DOHH2 (cell line): ENCODE measurements at regions not wholly inside any gene's neighbourhood (a gene's known extent, or its start where the extent isn't known, plus 50 kb on each side); places are given as distances from the start of the nearest gene placed in this dataset.

ENCODE experiments used
- H3F3A ChIP-seq: fragments of 200-600 bp; sonication (generic), shearing (Covaris generic); 2 replicates; pipeline ENCODE4 v1.6.0; 2016; ENCODE audit warnings: antibody characterized with exemption, mild to moderate bottlenecking; ENCODE audit not compliant: control insufficient read depth, insufficient read depth
- H3K27ac ChIP-seq: fragments of 200-600 bp; sonication (generic); 2 replicates; pipeline ENCODE4 v1.5.1; 2014; ENCODE audit warnings: low read depth, mild to moderate bottlenecking, low read length, moderate library complexity
- H3K27me3 ChIP-seq: fragments of 200-600 bp; sonication (generic); 2 replicates; pipeline ENCODE4 v1.6.1; 2014; ENCODE audit warnings: mild to moderate bottlenecking, low read length, mixed read lengths; ENCODE audit not compliant: control insufficient read depth
- H3K36me3 ChIP-seq: fragments of 200-600 bp; sonication (generic); 2 replicates; pipeline ENCODE4 v1.6.1; 2014; ENCODE audit warnings: mild to moderate bottlenecking, low read length, moderate library complexity, mixed read lengths; ENCODE audit not compliant: control insufficient read depth
- H3K4me1 ChIP-seq: fragments of 200-600 bp; sonication (generic); 2 replicates; pipeline ENCODE4 v1.6.1; 2014; ENCODE audit warnings: mild to moderate bottlenecking, low read length, mixed read lengths; ENCODE audit not compliant: control insufficient read depth
- H3K4me2 ChIP-seq: fragments of 200-600 bp; sonication (generic); 2 replicates; pipeline ENCODE4 v1.6.0; 2014; ENCODE audit warnings: mild to moderate bottlenecking, low read length, moderate library complexity
- H3K4me3 ChIP-seq: fragments of 200-600 bp; sonication (generic); 2 replicates; pipeline ENCODE4 v1.5.1; 2014; ENCODE audit warnings: mild to moderate bottlenecking, low read length, mixed read lengths
- H3K79me2 ChIP-seq: fragments of 200-600 bp; sonication (generic); 2 replicates; pipeline ENCODE4 v1.6.1; 2014; ENCODE audit warnings: mild to moderate bottlenecking, low read length, mixed read lengths; ENCODE audit not compliant: control insufficient read depth
- H3K9me2 ChIP-seq: fragments of 200-600 bp; sonication (generic); replicated peaks from 2 replicates; pipeline ENCODE4 v1.6.1; 2014; ENCODE audit warnings: mild to moderate bottlenecking, low read length, mixed read lengths; ENCODE audit not compliant: control insufficient read depth
- H3K9me3 ChIP-seq: fragments of 200-600 bp; sonication (generic); 2 replicates; pipeline ENCODE4 v1.6.1; 2014; ENCODE audit warnings: antibody characterized with exemption, low read length, mixed read lengths; ENCODE audit not compliant: control insufficient read depth, insufficient read depth
- H4K20me1 ChIP-seq: fragments of 200-600 bp; sonication (generic); 2 replicates; pipeline ENCODE4 v1.6.0; 2014; ENCODE audit warnings: low read depth, mild to moderate bottlenecking, antibody characterized with exemption, low read length, moderate library complexity; ENCODE audit not compliant: control insufficient read depth, insufficient read depth
- CTCF ChIP-seq: fragments of 200-600 bp; sonication (generic); IDR thresholded peaks from one replicate; pipeline ENCODE4 v1.5.1; 2014; ENCODE audit warnings: antibody characterized with exemption, mild to moderate bottlenecking, low read depth, low read length; ENCODE audit not compliant: poor library complexity, severe bottlenecking
- EZH2phosphoT487 ChIP-seq: fragments of 200-600 bp; sonication (generic); IDR thresholded peaks from 2 replicates; pipeline ENCODE4 v1.6.1; 2017; ENCODE audit warnings: borderline replicate concordance, mild to moderate bottlenecking, antibody characterized with exemption, low read length, moderate library complexity, mixed read lengths

- no peaks in the 10 kb centered on the region for H3K4me1 ChIP-seq
- TF ChIP-seq EZH2phosphoT487, result no peak
- no peak for TF ChIP-seq CTCF
- no peaks in the 10 kb centered on the region for H3K36me3 ChIP-seq
- no peaks in the 10 kb centered on the region for H3K27me3 ChIP-seq
- no peaks in the 10 kb centered on the region for H4K20me1 ChIP-seq
- no peaks in the 10 kb centered on the region for H3K9me2 ChIP-seq
- H3K9me3 ChIP-seq, result no peaks in the 10 kb centered on the region; the same call in 1 of the 2 replicates
- H3K79me2 ChIP-seq, result no peaks in the 10 kb centered on the region
- no peak overlapping the region for H3K4me2 ChIP-seq
- no peak overlapping the region for H3K27ac ChIP-seq
- no peak overlapping the region for H3K4me3 ChIP-seq
- no peaks in the 10 kb centered on the region for H3F3A ChIP-seq
Measured at GRCh38 chr2:375956-376307, 88.0 kb upstream of the ALKAL2 start.

DNA sequence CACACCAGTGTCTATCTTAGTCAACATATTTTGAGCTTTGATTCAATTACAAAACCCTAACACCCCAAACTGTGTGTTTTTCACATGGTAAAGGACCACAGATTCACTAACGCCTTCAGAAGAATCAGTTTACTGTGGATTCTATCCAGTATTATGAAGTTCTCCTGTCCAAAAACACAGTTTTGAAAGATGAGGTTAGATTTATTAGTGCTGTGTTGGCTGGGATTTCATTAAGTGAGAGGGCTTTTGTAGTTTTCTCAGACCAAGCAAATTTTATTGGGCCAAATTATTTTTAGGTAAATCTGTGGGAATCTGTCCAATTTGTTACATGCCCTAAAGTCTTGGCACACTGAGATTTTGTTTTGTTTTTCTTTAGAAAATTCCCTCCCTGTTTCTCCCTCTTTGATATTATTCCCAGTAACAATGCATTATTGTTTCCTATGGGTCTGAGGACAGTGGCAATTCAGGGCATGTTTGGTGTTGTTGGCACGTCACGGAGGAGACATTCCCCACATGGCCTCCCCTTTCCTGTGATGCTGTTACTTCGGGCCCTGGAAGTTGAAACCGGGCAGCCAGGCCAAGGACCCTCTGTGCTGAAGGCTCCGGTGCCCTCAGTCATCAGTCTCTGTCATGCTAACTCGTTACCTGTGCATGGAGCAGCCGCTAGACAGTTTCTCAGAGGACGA lies 87.5 kb upstream of the ALKAL2 start:
- no peaks in the 10 kb centered on the region for H3K9me2 ChIP-seq
- no peak for TF ChIP-seq CTCF
- TF ChIP-seq EZH2phosphoT487, result no peak
- no peaks in the 10 kb centered on the region for H3K27me3 ChIP-seq
- no peaks in the 10 kb centered on the region for H3K36me3 ChIP-seq
- no peaks in the 10 kb centered on the region for H3F3A ChIP-seq
- no peaks in the 10 kb centered on the region for H3K79me2 ChIP-seq
- no peaks in the 10 kb centered on the region for H3K4me1 ChIP-seq
- H3K4me3 ChIP-seq, result no peak overlapping the region
- H3K9me3 ChIP-seq, result no peaks in the 10 kb centered on the region; the same call in 1 of the 2 replicates
- H3K27ac ChIP-seq, result no peak overlapping the region
- no peaks in the 10 kb centered on the region for H4K20me1 ChIP-seq
- H3K4me2 ChIP-seq, result no peak overlapping the region

- Histone ChIP-seq H4K20me1 (no peaks in the 10 kb centered on the region), H3K4me1 (no peaks in the 10 kb centered on the region), H3K4me3 (no peak overlapping the region), H3K27ac (no peak overlapping the region), H3K27me3 (no peaks in the 10 kb centered on the region), H3K9me3 (no peaks in the 10 kb centered on the region), H3K79me2 (no peaks in the 10 kb centered on the region), H3F3A (no peaks in the 10 kb centered on the region), H3K36me3 (no peaks in the 10 kb centered on the region), H3K9me2 (no peaks in the 10 kb centered on the region), H3K4me2 (no peak overlapping the region)
- TF ChIP-seq CTCF, result no peak
- no peak for TF ChIP-seq EZH2phosphoT487
Measured at GRCh38 chr2:368386-368785, 80.5 kb upstream of the ALKAL2 start.

GRCh38 chr2:367246-367645 lies 79.4 kb upstream of the ALKAL2 start:
- H3K9me3 ChIP-seq, result peaks cover 8% of the 10 kb centered on the region; the same call in 1 of the 2 replicates
- no peaks in the 10 kb centered on the region for H3K27me3 ChIP-seq
- no peaks in the 10 kb centered on the region for H3K4me1 ChIP-seq
- H3K79me2 ChIP-seq, result no peaks in the 10 kb centered on the region
- H3K36me3 ChIP-seq, result no peaks in the 10 kb centered on the region
- no peaks in the 10 kb centered on the region for H4K20me1 ChIP-seq
- H3K4me2 ChIP-seq, result no peak overlapping the region
- no peaks in the 10 kb centered on the region for H3F3A ChIP-seq
- no peaks in the 10 kb centered on the region for H3K9me2 ChIP-seq
- H3K27ac ChIP-seq, result no peak overlapping the region
- H3K4me3 ChIP-seq, result no peak overlapping the region
- TF ChIP-seq EZH2phosphoT487 (no peak), CTCF (no peak)
